ENCODE measurements at regions not wholly inside any gene's neighbourhood (a gene's known extent, or its start where the extent isn't known, plus 50 kb on each side); places are given as distances from the start of the nearest gene placed in this dataset.

- DNase-seq (ENCODE audit: low read depth in 1 of 2, low spot score in 1 of 2), result no peak
These were observed 109.6 kb downstream of the ENGASE start for GRCh38 chr17:79184219-79184618.

GRCh38 chr17:79183293-79184158 is 108.9 kb downstream of the ENGASE start:
- DNase-seq (ENCODE audit: low read depth in 1 of 2, low spot score in 1 of 2), result no peak

GRCh38 chr17:79183043-79183292 is 108.3 kb downstream of the ENGASE start:
- no peak for DNase-seq (ENCODE audit: low read depth in 1 of 2, low spot score in 1 of 2)

GRCh38 chr17:79182176-79183042 is 107.8 kb downstream of the ENGASE start:
- no peak for DNase-seq (ENCODE audit: low read depth in 1 of 2, low spot score in 1 of 2)

GRCh38 chr17:79180358-79181005 is 105.9 kb downstream of the ENGASE start:
- no peak for DNase-seq (ENCODE audit: low read depth in 1 of 2, low spot score in 1 of 2)

- DNase-seq (ENCODE audit: low read depth in 1 of 2, low spot score in 1 of 2), result no peak
These were observed 104.7 kb downstream of the ENGASE start for GRCh38 chr17:79179334-79179733.

GRCh38 chr17:79177877-79178276 is 103.3 kb downstream of the ENGASE start:
- no peak for DNase-seq (ENCODE audit: low read depth in 1 of 2, low spot score in 1 of 2)

- DNase-seq (ENCODE audit: low read depth in 1 of 2, low spot score in 1 of 2), result no peak
These were observed 102.4 kb downstream of the ENGASE start for GRCh38 chr17:79176792-79177601.

GRCh38 chr17:79174905-79175856 is 100.6 kb downstream of the ENGASE start:
- DNase-seq (ENCODE audit: low read depth in 1 of 2, low spot score in 1 of 2), result no peak

GRCh38 chr17:79174193-79174765 is 99.7 kb downstream of the ENGASE start:
- DNase-seq (ENCODE audit: low read depth in 1 of 2, low spot score in 1 of 2), result no peak

- DNase-seq (ENCODE audit: low read depth in 1 of 2, low spot score in 1 of 2), result no peak
These were observed 96.6 kb downstream of the ENGASE start for GRCh38 chr17:79171188-79171587.

GRCh38 chr17:79169861-79170260 is 95.2 kb downstream of the ENGASE start:
- no peak for DNase-seq (ENCODE audit: low read depth in 1 of 2, low spot score in 1 of 2)

GRCh38 chr17:79169366-79169765 is 94.7 kb downstream of the ENGASE start:
- no peak for DNase-seq (ENCODE audit: low read depth in 1 of 2, low spot score in 1 of 2)

- DNase-seq (ENCODE audit: low read depth in 1 of 2, low spot score in 1 of 2), result no peak
These were observed 93.9 kb downstream of the ENGASE start for GRCh38 chr17:79168486-79169055.

GRCh38 chr17:79167486-79167885 is 92.9 kb downstream of the ENGASE start:
- DNase-seq (ENCODE audit: low read depth in 1 of 2, low spot score in 1 of 2), result no peak

GRCh38 chr17:79165756-79166473 is 91.3 kb downstream of the ENGASE start:
- DNase-seq (ENCODE audit: low read depth in 1 of 2, low spot score in 1 of 2), result no peak

GRCh38 chr17:79164913-79165695 is 90.5 kb downstream of the ENGASE start:
- DNase-seq (ENCODE audit: low read depth in 1 of 2, low spot score in 1 of 2), result no peak

- DNase-seq (ENCODE audit: low read depth in 1 of 2, low spot score in 1 of 2), result no peak
These were observed 89.8 kb downstream of the ENGASE start for GRCh38 chr17:79164408-79164807.
